Endodermal cell (in vitro differentiated cells): ENCODE measurements at regions not wholly inside any gene's neighbourhood (a gene's known extent, or its start where the extent isn't known, plus 50 kb on each side); places are given as distances from the start of the nearest gene placed in this dataset.

ENCODE experiments used
- DNase-seq: peaks from one replicate; pipeline ENCODE4 v3.0.0-alpha.2; 2017
- H3K27ac ChIP-seq: 2 replicates; pipeline ENCODE4 v1.5.1; 2013; ENCODE audit warnings: mild to moderate bottlenecking, low read depth, low read length, moderate library complexity
- H3K27me3 ChIP-seq: 2 replicates; pipeline ENCODE4 v1.6.1; 2013; ENCODE audit warnings: mild to moderate bottlenecking, low read length, moderate library complexity; ENCODE audit not compliant: insufficient read depth, control insufficient read depth, poor library complexity, severe bottlenecking
- H3K36me3 ChIP-seq: 2 replicates; pipeline ENCODE4 v1.7.0; 2013; ENCODE audit warnings: mild to moderate bottlenecking, low read length, moderate library complexity; ENCODE audit not compliant: control insufficient read depth, insufficient read depth
- H3K4me1 ChIP-seq: one replicate; pipeline ENCODE4 v1.7.0; 2013; ENCODE audit warnings: low read length; ENCODE audit not compliant: control insufficient read depth, insufficient read depth
- H3K4me3 ChIP-seq: 2 replicates; pipeline ENCODE4 v1.5.1; 2013; ENCODE audit warnings: mild to moderate bottlenecking, low read length, moderate library complexity
- H3K9ac ChIP-seq: 2 replicates; pipeline ENCODE4 v1.6.1; 2013; ENCODE audit warnings: mild to moderate bottlenecking, low read length, moderate library complexity; ENCODE audit not compliant: poor library complexity, severe bottlenecking; ENCODE audit errors: extremely low read depth
- H3K9me3 ChIP-seq: 2 replicates; pipeline ENCODE4 v1.6.1; 2013; ENCODE audit warnings: mild to moderate bottlenecking, low read length, moderate library complexity; ENCODE audit not compliant: control insufficient read depth
- H3K27ac Mint-ChIP-seq: 2 replicates; pipeline ENCODE4 v1.8.0; 2020; ENCODE audit warnings: mixed read lengths
- H3K27me3 Mint-ChIP-seq: 2 replicates; pipeline ENCODE4 v1.8.0; 2021; ENCODE audit warnings: mild to moderate bottlenecking, mixed read lengths; ENCODE audit not compliant: insufficient read depth
- H3K36me3 Mint-ChIP-seq: 2 replicates; pipeline ENCODE4 v1.8.0; 2020; ENCODE audit warnings: low read depth, mixed read lengths
- H3K4me1 Mint-ChIP-seq: 2 replicates; pipeline ENCODE4 v1.8.0; 2020; ENCODE audit warnings: mixed read lengths
- H3K4me3 Mint-ChIP-seq: 2 replicates; pipeline ENCODE4 v1.8.0; 2020; ENCODE audit warnings: mild to moderate bottlenecking, moderate library complexity, mixed read lengths
- H3K9me3 Mint-ChIP-seq: 2 replicates; pipeline ENCODE4 v1.8.0; 2020; ENCODE audit warnings: mild to moderate bottlenecking, mixed read lengths
- CTCF ChIP-seq: fragments of 200-600 bp; sonication (generic); conservative IDR thresholded peaks from 2 replicates; pipeline ENCODE4 v1.5.0; 2021; ENCODE audit warnings: antibody characterized with exemption, mild to moderate bottlenecking
- WGBS, 2 experiments: methylation state at CpG; one replicate each; pipeline versions ENCODE4 v1.1.5 to v1.1.7; 2013; ENCODE audit warnings: missing lambda C conversion rate in 2 of 2, mixed read lengths in 1 of 2; ENCODE audit not compliant: insufficient coverage in 1 of 2, insufficient read length in 1 of 2; 5-methylcytosine and 5-hydroxymethylcytosine counted together

GRCh38 chr3:34998902-34999301, 640.4 kb upstream of the ARPP21 start:
- no peak overlapping the region for H3K27ac Mint-ChIP-seq
- WGBS, 2 experiments = 90% methylated on average over 2 of the region's 2 CpGs; no CpG with 5 or more reads in 1 of the 2 experiments
- no peak overlapping the region for H3K27ac ChIP-seq

DNA sequence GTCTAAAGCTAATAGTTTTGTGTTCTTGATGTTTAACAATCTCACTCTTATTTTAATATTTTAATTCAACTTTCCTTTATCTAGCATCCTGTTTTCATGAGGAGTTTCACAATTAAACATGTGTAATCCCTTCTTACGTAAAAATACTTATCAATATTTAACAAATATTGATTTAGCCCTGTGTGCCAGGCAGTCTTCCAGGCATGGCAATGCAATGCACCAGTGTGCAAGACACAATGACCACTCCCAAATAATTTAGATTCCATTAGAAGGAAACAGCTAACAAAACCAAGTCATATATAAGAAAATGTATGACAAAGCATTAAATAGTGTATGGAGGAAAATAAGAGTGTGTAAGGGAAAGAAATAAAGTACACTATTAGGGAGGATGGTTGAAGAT, 627.1 kb upstream of the ARPP21 start:
- Mint-ChIP-seq H3K4me1 (no peaks in the 10 kb centered on the region), H3K9me3 (peaks cover 2% of the 10 kb centered on the region), H3K4me3 (no peak overlapping the region), H3K27me3 (no peaks in the 10 kb centered on the region), H3K36me3 (no peaks in the 10 kb centered on the region), H3K27ac (no peak overlapping the region)
- no peak for DNase-seq
- Histone ChIP-seq H3K9ac (no peak overlapping the region), H3K27me3 (no peaks in the 10 kb centered on the region), H3K27ac (no peak overlapping the region), H3K4me3 (no peak overlapping the region), H3K36me3 (no peaks in the 10 kb centered on the region), H3K9me3 (no peaks in the 10 kb centered on the region), H3K4me1 (no peaks in the 10 kb centered on the region)
- WGBS, 2 experiments = 95% methylated on average over 1 of the region's 1 CpG; no CpG with 5 or more reads in 1 of the 2 experiments
- no peak for TF ChIP-seq CTCF

More at GRCh38 chr3:34998902-34999301, 640.4 kb upstream of the ARPP21 start:
- Mint-ChIP-seq H3K27me3 (no peaks in the 10 kb centered on the region), H3K4me1 (peaks cover 8% of the 10 kb centered on the region), H3K4me3 (no peak overlapping the region), H3K9me3 (no peaks in the 10 kb centered on the region), H3K36me3 (no peaks in the 10 kb centered on the region)
- Histone ChIP-seq H3K36me3 (no peaks in the 10 kb centered on the region), H3K9ac (no peak overlapping the region), H3K4me1 (peaks cover 6% of the 10 kb centered on the region), H3K9me3 (no peaks in the 10 kb centered on the region), H3K4me3 (no peak overlapping the region), H3K27me3 (no peaks in the 10 kb centered on the region)
- no peak for TF ChIP-seq CTCF
- no peak for DNase-seq

GRCh38 chr3:35028157-35028556, 611.2 kb upstream of the ARPP21 start:
- no peaks in the 10 kb centered on the region for H3K36me3 ChIP-seq
- 93 to 100% methylated on average over 2 of the region's 2 CpGs for WGBS, 2 experiments
- H3K27ac ChIP-seq = no peak overlapping the region
- Mint-ChIP-seq H3K27me3 (no peaks in the 10 kb centered on the region), H3K9me3 (peaks cover 54% of the 10 kb centered on the region), H3K4me1 (no peaks in the 10 kb centered on the region), H3K36me3 (peaks cover 6% of the 10 kb centered on the region), H3K4me3 (no peak overlapping the region), H3K27ac (no peak overlapping the region)
- no peaks in the 10 kb centered on the region for H3K27me3 ChIP-seq
- H3K4me1 ChIP-seq = no peaks in the 10 kb centered on the region
- no peak overlapping the region for H3K9ac ChIP-seq
- TF ChIP-seq CTCF = no peak
- no peak overlapping the region for H3K4me3 ChIP-seq
- peaks cover 38% of the 10 kb centered on the region for H3K9me3 ChIP-seq
- DNase-seq = peak; percentile 40
